ENCODE measurements at regions not wholly inside any gene's neighbourhood (a gene's known extent, or its start where the extent isn't known, plus 50 kb on each side); places are given as distances from the start of the nearest gene placed in this dataset.

GRCh38 chr6:74857157-74857556 is 348.7 kb downstream of the COL12A1 start:
- 78 to 89% methylated on average over 3 of the region's 3 CpGs for WGBS, 2 donors

DNA sequence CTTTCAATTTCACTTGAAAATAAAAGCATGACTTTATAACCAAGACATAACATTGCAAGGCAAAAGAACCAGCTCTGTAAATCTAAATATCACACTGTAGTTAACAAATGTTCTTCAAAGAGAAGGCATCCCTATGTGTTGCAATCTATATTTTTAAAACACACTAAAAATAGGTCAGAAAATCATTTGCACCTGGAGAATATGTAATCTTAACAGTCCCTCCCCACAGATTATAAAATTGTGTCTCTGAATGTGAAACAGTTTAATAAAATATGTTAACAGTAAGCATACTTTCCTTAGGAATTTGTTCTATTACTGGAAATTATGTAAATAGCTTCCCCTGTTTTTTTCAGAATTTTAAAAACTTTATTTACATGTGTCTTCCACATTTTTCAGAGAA is 351.9 kb downstream of the COL12A1 start:
- DNase-seq, result no peak
- Histone ChIP-seq H3K4me1 (no peaks in the 10 kb centered on the region), H3K9me3 (no peaks in the 10 kb centered on the region), H3K36me3 (no peaks in the 10 kb centered on the region), H3K27ac (no peak overlapping the region), H3K27me3 (no peaks in the 10 kb centered on the region), H3K4me3 (no peak overlapping the region)
- no peak for ATAC-seq (ENCODE audit: low FRiP score in 2 of 2)
- TF ChIP-seq POLR2AphosphoS5 (IDR thresholded peaks at IDR 0.05), result no peak
- TF ChIP-seq POLR2A (IDR thresholded peaks at IDR 0.05), result no peak
- TF ChIP-seq CTCF (IDR thresholded peaks at IDR 0.05), result no peak

More at GRCh38 chr6:74857157-74857556, 348.7 kb downstream of the COL12A1 start:
- TF ChIP-seq CTCF (IDR thresholded peaks at IDR 0.05) (no peak), EP300 (IDR thresholded peaks at IDR 0.05) (no peak), POLR2AphosphoS5 (IDR thresholded peaks at IDR 0.05) (no peak), POLR2A (IDR thresholded peaks at IDR 0.05) (no peak)
- Histone ChIP-seq H3K27me3 (no peaks in the 10 kb centered on the region), H3K4me1 (no peaks in the 10 kb centered on the region), H3K9me3 (no peaks in the 10 kb centered on the region), H3K4me3 (no peak overlapping the region), H3K36me3 (no peaks in the 10 kb centered on the region), H3K27ac (no peak overlapping the region)
- ATAC-seq (ENCODE audit: low FRiP score in 2 of 2) (no peak), DNase-seq (no peak)

DNA sequence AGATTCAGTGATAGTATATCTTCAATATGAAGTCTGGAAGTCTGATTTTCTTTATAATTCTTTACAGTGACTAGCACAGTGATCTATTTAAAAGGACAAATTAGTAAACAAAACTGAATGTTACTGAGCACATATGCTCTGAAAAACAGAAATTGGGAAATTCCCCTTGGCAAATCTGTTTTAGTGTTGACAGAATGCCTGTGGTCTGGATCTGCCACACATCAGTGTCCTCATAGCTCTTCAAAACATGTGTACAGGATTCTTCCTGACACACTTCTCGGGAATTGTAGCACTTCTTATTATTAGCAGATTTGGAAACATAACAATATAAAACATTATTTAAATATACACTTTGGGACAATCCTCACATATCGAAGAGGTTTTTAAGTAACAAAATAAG is 354.3 kb downstream of the COL12A1 start:
- no peak for TF ChIP-seq CTCF (IDR thresholded peaks at IDR 0.05)
- no peak for TF ChIP-seq EP300 (IDR thresholded peaks at IDR 0.05)
- no peak for TF ChIP-seq POLR2A (IDR thresholded peaks at IDR 0.05)
- TF ChIP-seq POLR2AphosphoS5 (IDR thresholded peaks at IDR 0.05), result no peak
- no peaks in the 10 kb centered on the region for H3K36me3 ChIP-seq
- ATAC-seq (ENCODE audit: low FRiP score in 2 of 2), result no peak
- H3K4me3 ChIP-seq, result no peak overlapping the region
- DNase-seq, result no peak
- H3K27ac ChIP-seq, result no peak overlapping the region
- H3K27me3 ChIP-seq, result no peaks in the 10 kb centered on the region
- WGBS, 2 donors, result 40 to 66% methylated on average over 2 of the region's 2 CpGs
- no peaks in the 10 kb centered on the region for H3K4me1 ChIP-seq
- H3K9me3 ChIP-seq, result no peaks in the 10 kb centered on the region

DNA sequence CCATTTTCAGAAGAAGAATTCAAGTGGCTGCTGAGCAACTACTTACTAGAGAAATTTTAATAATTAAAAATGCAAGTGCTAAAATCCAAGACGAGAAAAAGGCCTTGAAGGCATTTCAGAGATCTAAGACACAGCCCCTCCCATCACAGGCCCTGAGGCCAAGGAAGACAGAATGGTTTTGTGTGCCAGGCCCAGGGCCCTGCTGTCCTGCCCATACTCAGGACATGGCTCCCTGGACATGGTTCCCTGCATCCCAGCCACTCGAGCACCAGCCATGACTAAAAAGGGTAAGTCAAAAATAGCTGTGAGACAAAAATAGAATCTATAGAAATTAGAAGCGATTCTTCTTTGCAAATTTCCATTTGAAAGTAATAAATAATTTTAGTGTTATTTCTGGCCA is 364.9 kb downstream of the COL12A1 start:
- ATAC-seq (ENCODE audit: low FRiP score in 2 of 2), result no peak
- Histone ChIP-seq H3K27ac (no peak overlapping the region), H3K4me3 (no peak overlapping the region), H3K36me3 (no peaks in the 10 kb centered on the region), H3K9me3 (no peaks in the 10 kb centered on the region), H3K27me3 (no peaks in the 10 kb centered on the region), H3K4me1 (no peaks in the 10 kb centered on the region)
- WGBS, 2 donors, result 90% methylated on average over 3 of the region's 3 CpGs
- DNase-seq, result no peak
- TF ChIP-seq POLR2AphosphoS5 (IDR thresholded peaks at IDR 0.05) (no peak), CTCF (IDR thresholded peaks at IDR 0.05) (no peak), POLR2A (IDR thresholded peaks at IDR 0.05) (no peak), EP300 (IDR thresholded peaks at IDR 0.05) (no peak)

DNA sequence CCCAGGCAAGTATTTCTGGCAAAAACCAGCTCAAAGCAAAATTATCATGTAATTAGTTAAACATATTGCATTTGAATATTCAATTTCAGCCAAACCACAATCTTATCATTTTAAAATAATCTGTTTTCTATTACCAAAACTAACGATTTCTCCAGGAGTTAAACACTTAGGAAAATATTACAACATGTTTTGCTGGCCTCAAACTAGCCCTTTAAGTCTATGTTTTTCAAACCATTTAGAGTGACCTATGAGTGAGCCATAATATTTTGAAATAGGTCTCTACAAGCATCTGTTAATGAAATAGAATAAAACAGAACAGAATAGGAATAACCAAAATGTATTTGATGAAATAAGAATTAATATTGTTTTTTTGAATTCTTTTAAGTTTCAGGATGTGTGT is 370.9 kb downstream of the COL12A1 start:
- no peaks in the 10 kb centered on the region for H3K9me3 ChIP-seq
- no peaks in the 10 kb centered on the region for H3K4me1 ChIP-seq
- DNase-seq, result no peak
- no peaks in the 10 kb centered on the region for H3K36me3 ChIP-seq
- no peak for ATAC-seq (ENCODE audit: low FRiP score in 2 of 2)
- WGBS, 2 donors, result 51 to 63% methylated on average over 1 of the region's 1 CpG
- no peaks in the 10 kb centered on the region for H3K27me3 ChIP-seq
- TF ChIP-seq EP300 (IDR thresholded peaks at IDR 0.05) (no peak), CTCF (IDR thresholded peaks at IDR 0.05) (no peak), POLR2AphosphoS5 (IDR thresholded peaks at IDR 0.05) (no peak)
- H3K4me3 ChIP-seq, result no peak overlapping the region
- H3K27ac ChIP-seq, result no peak overlapping the region

All from upper lobe of left lung (tissue), 6 donors.